Smooth muscle cell (in vitro differentiated cells): ENCODE measurements at regions not wholly inside any gene's neighbourhood (a gene's known extent, or its start where the extent isn't known, plus 50 kb on each side); places are given as distances from the start of the nearest gene placed in this dataset.

Source experiments
- DNase-seq: peaks from one replicate; lab custom pipeline; 2025; ENCODE audit not compliant: unreplicated experiment; lab: John Stamatoyannopoulos, UW
- H2AFZ ChIP-seq: fragments of 200-600 bp; sonication (generic); 2 replicates; pipeline ENCODE4 v1.6.0; 2016; ENCODE audit warnings: antibody characterized with exemption, low read depth, mild to moderate bottlenecking
- H3F3A ChIP-seq: fragments of 200-600 bp; sonication (generic); 2 replicates; pipeline ENCODE4 v1.6.0; 2017; ENCODE audit warnings: antibody characterized with exemption, low read depth
- H3K27ac ChIP-seq: fragments of 200-600 bp; sonication (generic); 2 replicates; pipeline ENCODE4 v1.5.1; 2016; ENCODE audit warnings: low read depth, mild to moderate bottlenecking
- H3K27me3 ChIP-seq: fragments of 200-600 bp; sonication (generic); 2 replicates; pipeline ENCODE4 v1.6.1; 2016; ENCODE audit warnings: low read depth, mild to moderate bottlenecking
- H3K36me3 ChIP-seq: fragments of 200-600 bp; sonication (generic); 2 replicates; pipeline ENCODE4 v1.5.1; 2016; ENCODE audit warnings: low read depth
- H3K4me1 ChIP-seq: fragments of 200-600 bp; sonication (generic); 2 replicates; pipeline ENCODE4 v1.5.1; 2016; ENCODE audit warnings: low read depth
- H3K4me2 ChIP-seq: fragments of 200-600 bp; sonication (generic); 2 replicates; pipeline ENCODE4 v1.6.0; 2016; ENCODE audit warnings: mild to moderate bottlenecking
- H3K4me3 ChIP-seq: fragments of 200-600 bp; sonication (generic); 2 replicates; pipeline ENCODE4 v1.5.1; 2016; ENCODE audit warnings: mild to moderate bottlenecking
- H3K79me2 ChIP-seq: fragments of 200-600 bp; sonication (generic); 2 replicates; pipeline ENCODE4 v1.6.0; 2016; ENCODE audit warnings: low read depth, mild to moderate bottlenecking
- H3K9ac ChIP-seq: fragments of 200-600 bp; sonication (generic); 2 replicates; pipeline ENCODE4 v1.6.0; 2016; ENCODE audit warnings: low read depth
- H3K9me3 ChIP-seq: fragments of 200-600 bp; sonication (generic); replicated peaks from 2 replicates; pipeline ENCODE4 v1.5.1; 2016; ENCODE audit warnings: low read depth
- H4K20me1 ChIP-seq: fragments of 200-600 bp; sonication (generic); 2 replicates; pipeline ENCODE4 v1.6.0; 2016; ENCODE audit warnings: low read depth
- WGBS: methylation state at CpG from one replicate; pipeline ENCODE4 v1.1.7; 2016; ENCODE audit warnings: low lambda C conversion rate; 5-methylcytosine and 5-hydroxymethylcytosine counted together
- TF ChIP-seq, protein P1 (sequence below): fragments of 200-600 bp; sonication (generic); IDR thresholded peaks from 2 replicates; pipeline ENCODE4 v1.5.1; 2017; ENCODE audit warnings: borderline replicate concordance, mild to moderate bottlenecking, antibody characterized with exemption; ENCODE audit not compliant: insufficient read depth, poor library complexity, severe bottlenecking

DNA sequence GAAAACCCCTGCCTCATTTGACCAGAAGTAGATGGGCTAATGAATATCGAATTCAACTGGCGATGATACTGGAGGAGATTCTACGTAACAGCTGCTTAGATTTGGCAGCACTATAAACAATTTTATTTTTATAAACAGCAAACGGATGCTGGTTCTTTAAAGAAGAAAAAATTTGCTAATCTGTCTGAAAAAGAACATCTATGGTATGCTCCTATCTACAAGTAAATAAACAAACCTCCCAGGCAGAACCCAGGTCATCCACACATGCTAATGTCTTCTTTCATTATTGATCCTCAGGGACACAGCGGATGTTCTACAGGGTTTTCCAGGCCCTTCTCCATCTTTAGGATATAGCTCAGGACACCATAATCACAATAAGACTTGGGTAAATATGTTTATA lies 291.3 kb downstream of the ALDH8A1 start:
- no peak for DNase-seq
- H3K36me3 ChIP-seq, result no peaks in the 10 kb centered on the region
- 62% methylated on average over 5 of the region's 5 CpGs for WGBS
- H3K4me2 ChIP-seq, result peak overlapping the region; percentile 36
- no peaks in the 10 kb centered on the region for H3K27me3 ChIP-seq
- H3F3A ChIP-seq, result peaks cover 5% of the 10 kb centered on the region
- H3K9ac ChIP-seq, result no peak overlapping the region
- H3K27ac ChIP-seq, result no peak overlapping the region
- H3K4me1 ChIP-seq, result peaks cover 6% of the 10 kb centered on the region
- H4K20me1 ChIP-seq, result no peaks in the 10 kb centered on the region
- H2AFZ ChIP-seq, result no peak overlapping the region
- TF ChIP-seq, protein P1, sequence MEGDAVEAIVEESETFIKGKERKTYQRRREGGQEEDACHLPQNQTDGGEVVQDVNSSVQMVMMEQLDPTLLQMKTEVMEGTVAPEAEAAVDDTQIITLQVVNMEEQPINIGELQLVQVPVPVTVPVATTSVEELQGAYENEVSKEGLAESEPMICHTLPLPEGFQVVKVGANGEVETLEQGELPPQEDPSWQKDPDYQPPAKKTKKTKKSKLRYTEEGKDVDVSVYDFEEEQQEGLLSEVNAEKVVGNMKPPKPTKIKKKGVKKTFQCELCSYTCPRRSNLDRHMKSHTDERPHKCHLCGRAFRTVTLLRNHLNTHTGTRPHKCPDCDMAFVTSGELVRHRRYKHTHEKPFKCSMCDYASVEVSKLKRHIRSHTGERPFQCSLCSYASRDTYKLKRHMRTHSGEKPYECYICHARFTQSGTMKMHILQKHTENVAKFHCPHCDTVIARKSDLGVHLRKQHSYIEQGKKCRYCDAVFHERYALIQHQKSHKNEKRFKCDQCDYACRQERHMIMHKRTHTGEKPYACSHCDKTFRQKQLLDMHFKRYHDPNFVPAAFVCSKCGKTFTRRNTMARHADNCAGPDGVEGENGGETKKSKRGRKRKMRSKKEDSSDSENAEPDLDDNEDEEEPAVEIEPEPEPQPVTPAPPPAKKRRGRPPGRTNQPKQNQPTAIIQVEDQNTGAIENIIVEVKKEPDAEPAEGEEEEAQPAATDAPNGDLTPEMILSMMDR, result no peak
- H3K4me3 ChIP-seq, result no peak overlapping the region
- no peaks in the 10 kb centered on the region for H3K79me2 ChIP-seq
- no peaks in the 10 kb centered on the region for H3K9me3 ChIP-seq

DNA sequence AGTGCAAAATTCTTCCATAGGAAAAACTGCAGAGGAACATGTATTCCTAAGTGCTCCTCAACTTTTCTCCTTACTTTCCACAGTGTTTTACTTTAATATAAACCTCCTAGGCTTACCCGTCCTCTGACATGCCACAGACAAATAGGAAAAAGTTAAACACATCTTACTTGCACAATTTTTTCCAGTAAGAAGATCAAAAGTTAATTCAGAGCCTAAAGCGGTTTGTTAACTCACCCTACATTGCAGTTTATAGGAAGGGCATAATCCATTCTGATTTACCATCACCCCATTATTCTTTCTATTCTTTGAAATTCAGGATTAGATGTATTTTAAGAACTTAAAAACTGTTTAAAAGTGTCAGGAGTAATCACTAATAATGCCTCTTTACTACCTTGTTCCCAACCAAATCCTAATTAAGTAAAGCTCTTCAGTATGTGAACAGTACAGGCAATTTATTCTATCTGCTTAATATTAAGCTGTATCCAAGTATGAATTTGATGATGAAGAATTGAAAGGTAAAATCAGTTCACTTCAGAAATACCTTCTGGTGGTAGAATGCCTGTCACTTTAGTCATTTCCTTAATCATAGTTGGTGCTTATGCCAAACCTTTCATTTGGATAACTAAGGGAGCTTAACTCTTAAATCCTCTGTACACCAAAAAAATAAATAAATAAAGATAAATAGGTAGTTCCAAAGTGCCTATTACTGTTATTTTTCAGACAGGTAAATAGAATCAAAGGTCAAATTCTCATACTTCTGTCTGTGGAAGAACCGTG lies 292.0 kb downstream of the ALDH8A1 start:
- Histone ChIP-seq H3K9ac (no peak overlapping the region), H3K4me1 (peaks cover 6% of the 10 kb centered on the region), H3K79me2 (no peaks in the 10 kb centered on the region), H3K4me2 (peak overlapping the region; percentile 36), H3K36me3 (no peaks in the 10 kb centered on the region), H3F3A (peaks cover 5% of the 10 kb centered on the region), H3K27ac (peak overlapping the region; percentile 14), H3K27me3 (no peaks in the 10 kb centered on the region), H4K20me1 (no peaks in the 10 kb centered on the region), H3K4me3 (no peak overlapping the region), H3K9me3 (no peaks in the 10 kb centered on the region), H2AFZ (no peak overlapping the region)
- TF ChIP-seq, protein P1, result no peak
- 34% methylated on average over 3 of the region's 3 CpGs for WGBS
- DNase-seq, result no peak

DNA sequence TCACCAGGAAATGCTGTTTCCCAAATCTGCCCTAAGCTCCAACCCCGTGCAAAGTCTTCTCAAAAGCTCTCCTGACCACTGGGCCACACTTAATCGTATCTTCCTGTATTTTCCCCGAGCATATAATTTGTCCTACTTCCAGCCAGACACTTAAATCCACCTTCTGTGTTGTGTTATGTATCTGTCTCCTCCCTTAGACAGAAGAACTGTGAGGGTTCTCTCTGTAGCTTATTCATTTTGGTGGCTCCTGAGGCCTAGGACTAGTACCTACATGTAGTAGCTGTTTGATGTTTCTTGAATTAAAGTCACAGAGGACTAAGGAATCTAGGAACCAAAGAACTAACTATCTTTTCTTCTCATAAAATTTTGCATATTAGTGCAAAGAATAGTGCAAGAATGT lies 292.6 kb downstream of the ALDH8A1 start:
- Histone ChIP-seq H3K4me3 (no peak overlapping the region), H3F3A (peaks cover 5% of the 10 kb centered on the region), H3K79me2 (no peaks in the 10 kb centered on the region), H3K9me3 (no peaks in the 10 kb centered on the region), H3K27ac (peak overlapping the region; percentile 14), H3K27me3 (no peaks in the 10 kb centered on the region), H2AFZ (no peak overlapping the region), H4K20me1 (no peaks in the 10 kb centered on the region), H3K4me1 (peaks cover 6% of the 10 kb centered on the region), H3K9ac (no peak overlapping the region), H3K36me3 (no peaks in the 10 kb centered on the region), H3K4me2 (no peak overlapping the region)
- TF ChIP-seq, protein P1, result no peak
- DNase-seq, result no peak
- 42% methylated on average over 3 of the region's 3 CpGs for WGBS

DNA sequence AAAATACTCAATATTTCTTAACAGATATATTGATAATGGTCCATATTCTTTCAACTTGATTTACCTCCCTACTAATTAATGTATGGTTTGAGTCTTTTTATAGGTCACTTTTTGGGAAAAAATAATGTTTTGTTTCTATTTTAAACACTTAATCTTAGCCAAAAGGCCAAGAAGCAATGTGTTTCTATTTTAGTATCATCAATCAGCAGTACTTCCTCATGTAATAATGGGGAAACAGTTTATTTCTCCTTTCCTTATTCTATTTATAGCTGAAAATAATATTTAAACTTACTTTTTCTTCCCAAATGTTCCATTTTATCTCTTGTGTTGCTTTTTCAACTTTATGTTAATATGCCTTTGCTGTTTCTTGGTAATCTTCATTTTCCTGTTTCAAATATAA lies 295.1 kb downstream of the ALDH8A1 start:
- no peak for DNase-seq
- H3K27me3 ChIP-seq, result no peaks in the 10 kb centered on the region
- TF ChIP-seq, protein P1, result no peak
- no peaks in the 10 kb centered on the region for H3K36me3 ChIP-seq
- H3K4me1 ChIP-seq, result peaks cover 6% of the 10 kb centered on the region
- H3K4me3 ChIP-seq, result no peak overlapping the region
- no peak overlapping the region for H3K4me2 ChIP-seq
- H3K79me2 ChIP-seq, result no peaks in the 10 kb centered on the region
- no peaks in the 10 kb centered on the region for H3K9me3 ChIP-seq
- H3K9ac ChIP-seq, result no peak overlapping the region
- H4K20me1 ChIP-seq, result no peaks in the 10 kb centered on the region
- H2AFZ ChIP-seq, result no peak overlapping the region
- H3F3A ChIP-seq, result peaks cover 5% of the 10 kb centered on the region
- H3K27ac ChIP-seq, result no peak overlapping the region
